ENCODE measurements at regions not wholly inside any gene's neighbourhood (a gene's known extent, or its start where the extent isn't known, plus 50 kb on each side); places are given as distances from the start of the nearest gene placed in this dataset.

- Mint-ChIP-seq H3K27ac (ENCODE audit: unreplicated experiment) (no peak overlapping the region), H3K4me3 (ENCODE audit: low read depth, unreplicated experiment) (no peak overlapping the region), H3K27me3 (ENCODE audit: unreplicated experiment) (peaks cover 59% of the 10 kb centered on the region), H3K36me3 (ENCODE audit: insufficient read depth, unreplicated experiment) (no peaks in the 10 kb centered on the region), H3K4me1 (ENCODE audit: low read depth, unreplicated experiment) (no peaks in the 10 kb centered on the region), H3K9me3 (ENCODE audit: low read depth, unreplicated experiment) (no peaks in the 10 kb centered on the region)
- no peak for TF ChIP-seq CTCF (IDR thresholded peaks at IDR 0.05; ENCODE audit: unreplicated experiment)
- intact Hi-C loops (cut with micrococcal nuclease; ENCODE audit: unreplicated experiment): no loop called here
- DNase-seq: no peak
- BruUV-seq (replicated peaks): no TSS peak
- CTCF ChIA-PET: no interaction called here
Measured at GRCh38 chr13:45903051-45903813, 51.7 kb upstream of the SIAH3 start.
